NCI-H345 (cell line): ENCODE measurements at regions not wholly inside any gene's neighbourhood (a gene's known extent, or its start where the extent isn't known, plus 50 kb on each side); places are given as distances from the start of the nearest gene placed in this dataset.
"Not testable (repeated sequence)": the region's sequence is repeated elsewhere in the genome, so short reads cannot be mapped to it uniquely, and the experiment has no call there.

Experiments used
- DNase-seq: peaks from one replicate; lab custom pipeline; 2025; lab: John Stamatoyannopoulos, UW

DNA sequence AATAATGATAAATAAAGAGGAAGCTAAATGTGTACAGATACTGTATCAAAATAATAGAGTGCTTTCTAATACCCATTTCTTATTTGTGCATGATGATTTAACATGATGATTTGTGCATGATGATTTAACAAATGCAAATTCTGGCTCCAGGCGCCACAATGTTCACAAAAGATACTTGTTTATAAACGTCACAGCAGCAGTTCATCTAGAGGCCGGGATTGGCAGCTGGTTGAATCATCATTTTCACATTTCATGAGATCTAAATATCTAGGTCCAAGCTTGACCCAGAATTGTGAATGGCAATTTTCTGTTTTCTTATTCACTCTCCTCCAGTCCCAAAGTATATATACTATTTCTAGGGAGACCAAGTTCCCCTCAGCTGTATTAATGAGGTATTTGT is 322.0 kb downstream of the SUCLG1 start:
- DNase-seq: no peak

DNA sequence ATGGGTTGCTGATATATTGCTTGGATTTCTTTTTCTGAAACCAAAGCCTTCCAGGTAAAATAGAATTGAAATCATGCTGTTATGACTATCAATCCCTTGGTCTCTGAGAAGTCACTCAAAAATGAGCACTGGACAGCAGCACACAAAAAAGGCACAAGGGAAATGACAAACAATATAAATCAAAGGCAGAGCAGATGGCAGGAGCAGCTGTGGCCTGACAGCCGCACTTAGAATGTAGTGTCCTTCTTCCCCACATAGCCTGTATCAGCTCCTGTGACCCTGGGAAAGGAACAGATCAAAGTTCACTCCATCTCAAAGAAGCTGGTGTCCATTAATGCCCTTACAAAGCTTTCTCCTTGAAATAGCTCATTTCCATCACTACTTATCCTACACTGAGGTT is 326.7 kb downstream of the SUCLG1 start:
- DNase-seq: no peak

DNA sequence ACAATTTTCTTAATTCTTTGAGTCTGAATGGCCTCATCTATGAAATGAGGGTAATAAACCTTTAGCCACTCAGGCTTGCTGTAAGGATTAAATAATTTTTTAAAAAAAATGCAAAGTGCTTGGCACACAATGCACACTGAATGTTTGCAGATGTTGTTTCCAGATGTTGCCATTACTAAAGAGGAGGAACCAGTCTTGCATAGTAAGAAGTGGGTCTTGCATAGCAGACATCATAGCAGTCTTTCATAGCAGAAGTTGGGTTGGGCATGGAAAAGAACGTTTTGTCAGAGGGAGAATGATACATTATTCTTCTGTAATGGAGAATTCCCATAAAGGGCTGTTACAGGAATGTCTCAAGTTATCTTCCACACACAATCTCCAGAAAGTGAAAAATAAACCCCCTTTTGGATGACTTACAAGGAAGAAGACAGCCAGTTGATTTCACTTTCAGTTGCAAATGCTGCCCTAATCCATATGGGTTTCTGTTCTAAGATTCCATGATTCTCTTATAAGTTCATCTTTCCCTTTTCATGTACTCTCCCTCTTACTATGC is 327.7 kb downstream of the SUCLG1 start:
- no peak for DNase-seq

DNA sequence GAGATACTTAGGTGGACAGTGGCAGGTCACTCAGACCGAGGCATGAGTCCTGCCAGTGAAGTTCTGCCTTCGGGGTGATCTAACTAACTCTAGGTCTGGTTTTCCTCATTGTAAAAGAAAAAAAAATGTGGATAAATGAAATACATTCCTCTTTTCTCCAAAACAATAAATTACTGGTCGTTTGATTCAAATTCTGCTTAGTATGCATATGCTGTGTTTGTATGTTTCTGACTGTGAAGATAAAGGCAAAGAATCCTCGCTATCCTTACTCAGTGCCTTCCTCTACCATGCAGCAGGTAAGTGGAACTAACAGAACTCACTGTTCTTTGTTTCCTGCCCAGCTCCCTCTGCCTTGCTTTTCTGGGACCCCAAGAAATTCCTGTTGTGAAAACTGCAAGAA is 330.1 kb downstream of the SUCLG1 start:
- no peak for DNase-seq

DNA sequence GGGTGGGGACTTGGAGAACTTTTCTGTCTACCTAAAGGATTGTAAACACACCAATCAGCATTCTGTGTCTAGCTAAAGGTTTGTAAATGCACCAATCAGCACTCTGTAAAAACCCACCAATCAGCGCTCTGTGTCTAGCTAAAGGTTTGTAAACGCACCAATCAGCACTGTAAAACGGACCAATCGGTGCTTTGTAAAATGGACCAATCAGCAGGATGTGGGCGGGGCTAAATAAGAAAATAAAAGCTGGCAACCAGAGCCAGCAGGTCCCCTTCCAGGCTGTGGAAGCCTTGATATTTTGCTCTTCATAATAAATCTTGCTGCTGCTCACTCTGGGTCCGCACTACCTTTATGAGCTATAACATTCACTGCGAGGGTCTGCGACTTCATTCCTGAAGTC is 331.3 kb downstream of the SUCLG1 start:
- DNase-seq: not testable (repeated sequence)

DNA sequence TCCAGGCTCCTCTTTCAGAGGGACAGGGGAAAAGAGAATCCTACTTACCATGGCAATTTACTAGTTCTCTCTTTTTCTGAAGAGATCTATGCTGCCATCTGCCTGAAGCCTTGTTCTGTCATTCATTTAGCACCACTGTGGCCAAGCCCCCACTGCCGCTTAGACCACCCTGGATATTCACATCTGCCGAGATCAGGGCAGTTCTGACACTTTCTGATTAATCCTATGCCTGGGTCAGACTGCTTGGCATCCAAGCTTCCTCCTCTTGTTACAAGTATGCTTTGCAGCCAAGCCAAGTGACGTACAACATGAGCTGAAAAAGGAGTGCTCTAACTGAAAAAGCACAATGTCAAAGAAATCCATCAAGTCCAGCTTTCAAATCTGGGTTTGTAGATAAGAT is 332.6 kb downstream of the SUCLG1 start:
- no peak for DNase-seq

DNA sequence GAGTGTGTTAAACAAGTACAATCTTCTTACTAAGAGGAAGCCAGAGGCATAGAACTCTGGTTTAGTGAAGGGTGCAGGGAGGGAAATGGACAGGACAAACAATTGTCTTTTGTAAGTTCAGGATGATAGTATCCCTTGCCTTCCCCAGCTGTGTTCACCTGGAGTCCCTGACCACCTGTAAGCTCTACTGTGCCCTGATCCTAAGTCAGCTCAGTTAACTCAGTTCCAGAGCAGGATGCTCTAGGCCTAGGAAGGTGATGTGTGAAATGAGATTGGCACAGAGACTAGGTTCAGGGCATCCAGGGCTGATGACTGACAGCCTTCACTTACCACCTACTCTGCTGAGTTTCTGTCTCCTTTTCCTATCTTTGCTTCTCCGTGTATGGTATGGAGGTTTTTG is 333.0 kb downstream of the SUCLG1 start:
- DNase-seq: no peak

DNA sequence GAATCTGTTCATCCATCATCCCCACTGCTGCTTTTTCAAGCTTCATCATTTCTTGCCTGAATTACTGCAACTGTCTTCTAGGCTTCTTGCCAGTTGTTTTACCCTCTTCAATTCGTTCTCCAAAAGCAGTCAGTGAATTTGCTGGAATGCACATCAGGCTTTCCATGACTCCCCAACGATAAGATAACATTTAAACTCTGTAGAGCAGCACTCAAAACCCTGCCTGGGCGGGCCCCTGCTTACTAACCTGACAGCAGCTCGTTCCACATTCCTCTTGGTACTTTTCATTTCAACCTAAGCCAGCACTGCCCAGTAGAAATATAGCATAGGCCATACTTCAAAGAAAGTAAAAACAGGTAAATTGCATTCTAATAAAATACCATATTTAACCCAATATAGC is 342.9 kb downstream of the SUCLG1 start:
- no peak for DNase-seq

DNA sequence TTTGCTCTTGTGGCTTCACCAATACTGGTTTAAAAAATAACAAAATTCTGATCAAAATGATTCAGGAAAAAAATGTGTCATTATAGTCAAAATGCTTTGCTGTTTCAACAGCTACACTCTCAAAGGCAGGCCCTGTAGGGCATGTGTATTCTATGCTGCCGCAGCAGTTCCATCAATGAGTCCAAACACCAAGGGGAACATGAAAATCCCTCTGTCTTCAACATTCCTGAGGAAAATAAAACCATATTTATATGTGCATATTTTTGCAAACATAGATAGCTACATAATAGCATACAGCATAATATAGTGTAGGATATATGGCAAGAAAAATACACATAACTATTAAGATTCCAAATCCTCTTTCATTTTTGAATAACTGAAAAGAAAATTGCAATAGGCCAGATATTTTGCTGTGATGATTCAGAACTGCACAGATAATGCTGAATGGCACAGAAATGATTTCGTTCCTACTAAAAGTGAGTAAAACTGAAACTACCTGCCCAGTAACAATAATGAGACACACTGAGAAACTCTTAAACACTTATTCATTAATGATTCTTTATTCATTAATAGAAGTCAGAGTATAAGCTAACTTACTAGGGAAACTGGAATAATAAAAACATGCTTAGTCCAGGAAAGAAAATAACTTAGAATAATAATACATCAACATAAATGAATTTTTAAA is 343.8 kb downstream of the SUCLG1 start:
- DNase-seq: no peak

DNA sequence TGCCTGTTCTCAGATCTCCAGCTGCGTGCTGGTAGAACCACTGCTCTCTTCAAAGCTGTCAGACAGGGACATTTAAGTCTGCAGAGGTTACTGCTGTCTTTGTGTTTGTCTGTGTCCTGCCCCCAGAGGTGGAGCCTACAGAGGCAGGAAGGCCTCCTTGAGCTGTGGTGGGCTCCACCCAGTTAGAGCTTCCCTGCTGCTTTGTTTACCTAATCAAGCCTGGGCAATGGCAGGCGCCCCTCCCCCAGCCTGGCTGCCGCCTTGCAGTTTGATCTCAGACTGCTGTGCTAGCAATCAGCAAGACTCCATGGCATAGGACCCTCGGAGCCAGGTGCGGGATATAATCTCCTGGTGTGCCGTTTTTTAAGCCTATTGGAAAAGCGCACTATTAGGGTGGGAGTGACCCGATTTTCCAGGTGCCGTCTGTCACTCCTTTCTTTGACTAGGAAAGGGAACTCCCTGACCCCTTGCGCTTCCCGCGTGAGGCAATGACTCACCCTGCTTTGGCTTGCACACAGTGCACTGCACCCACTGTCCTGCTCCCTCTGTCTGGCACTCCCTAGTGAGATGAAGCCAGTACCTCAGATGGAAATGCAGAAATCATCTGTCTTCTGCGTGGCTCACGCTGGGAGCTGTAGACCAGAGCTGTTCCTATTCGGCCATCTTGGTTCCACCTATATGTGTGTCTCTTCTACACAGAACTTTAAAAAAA is 355.1 kb downstream of the SUCLG1 start:
- peak; percentile 28 for DNase-seq

DNA sequence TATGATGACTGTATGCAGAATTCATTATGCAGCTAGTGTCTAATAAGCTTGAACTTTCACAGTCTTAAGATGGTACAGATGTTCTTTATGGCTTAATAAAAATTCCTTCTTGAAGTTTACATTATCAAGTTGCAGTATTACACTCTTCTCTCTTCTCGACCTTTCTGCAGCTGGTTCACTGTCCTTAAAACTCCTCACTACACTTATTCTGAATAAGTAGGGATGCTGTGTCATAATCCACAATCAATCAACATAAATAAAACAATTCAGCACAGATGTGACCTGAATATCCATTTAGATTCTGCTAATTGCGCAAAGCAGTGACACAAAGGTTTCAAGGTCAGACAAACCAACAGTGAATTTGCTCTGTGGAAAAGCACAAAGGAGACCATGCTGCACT is 356.8 kb downstream of the SUCLG1 start:
- DNase-seq: no peak

DNA sequence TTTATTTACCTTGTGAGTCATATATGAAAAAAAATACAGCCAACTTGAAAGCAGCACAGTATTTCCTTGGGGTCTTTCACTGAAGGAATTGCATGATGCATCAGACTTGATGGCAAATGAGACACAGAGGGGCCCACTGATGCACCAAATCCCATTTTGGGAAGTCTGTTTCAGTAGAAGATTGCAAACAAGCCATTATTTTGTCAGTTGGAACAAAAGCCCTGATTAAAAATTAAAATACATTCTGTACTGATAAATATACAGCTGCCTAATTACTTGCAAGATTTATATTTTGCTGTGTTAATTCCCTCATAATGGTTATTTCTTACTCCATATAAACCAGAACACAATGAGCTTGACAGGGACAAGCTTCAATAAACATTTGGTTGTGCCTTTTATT is 370.4 kb downstream of the SUCLG1 start:
- DNase-seq: no peak

DNA sequence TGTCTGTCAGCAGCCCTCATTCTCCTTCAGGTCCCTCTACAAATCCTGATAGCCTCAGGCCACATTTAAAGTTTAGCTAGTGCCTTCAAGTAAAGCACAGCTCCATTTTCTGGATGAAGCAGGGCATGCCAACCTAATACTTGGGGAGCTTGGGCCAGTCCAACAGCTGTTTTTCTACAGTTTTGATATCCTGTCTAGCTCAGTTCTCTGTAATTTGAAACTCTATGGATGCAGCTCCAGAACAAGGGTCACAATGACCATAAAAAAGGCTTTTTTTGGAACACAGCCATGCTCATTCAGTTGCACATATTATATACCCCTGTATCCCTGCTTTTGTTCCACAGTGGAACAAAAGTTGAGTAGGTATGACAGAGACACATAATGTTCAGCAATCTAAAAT is 373.5 kb downstream of the SUCLG1 start:
- no peak for DNase-seq

DNA sequence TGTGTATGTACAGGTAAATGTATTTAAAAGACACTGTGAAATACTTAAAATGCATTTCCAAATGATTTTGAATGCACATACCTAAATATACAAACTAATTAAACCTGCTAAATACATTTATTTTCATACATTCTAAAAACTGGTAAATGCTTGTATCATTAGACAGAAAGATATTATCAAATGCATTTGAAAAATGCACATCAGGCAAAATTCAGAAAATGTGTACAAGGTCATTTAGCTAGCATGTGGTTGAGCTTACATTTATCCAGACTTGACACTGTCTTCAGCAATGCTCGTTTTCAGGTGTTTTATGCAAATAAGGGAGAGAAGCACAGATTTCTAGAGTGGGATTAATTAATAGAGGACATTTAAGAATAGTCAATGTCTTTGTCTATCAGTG is 374.2 kb downstream of the SUCLG1 start:
- DNase-seq: no peak

DNA sequence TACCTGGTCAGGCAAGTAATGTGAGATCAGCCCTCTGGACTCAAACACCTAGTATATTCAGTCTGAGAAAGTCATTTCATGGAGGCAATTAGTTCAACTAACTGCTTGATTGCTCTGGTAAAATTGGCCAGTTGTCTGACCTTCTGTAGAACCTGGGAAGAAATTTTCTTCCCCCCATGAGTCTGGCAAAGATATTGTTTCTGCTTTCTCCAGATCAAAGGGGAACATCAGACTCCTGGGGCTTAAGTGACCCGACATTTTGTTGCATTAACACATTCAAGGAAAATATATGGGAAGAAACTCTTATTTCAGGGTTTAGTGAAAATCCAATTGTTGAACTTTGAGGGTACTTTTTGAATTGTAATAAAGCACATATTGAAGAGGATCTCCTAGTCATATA is 375.1 kb downstream of the SUCLG1 start:
- no peak for DNase-seq

DNA sequence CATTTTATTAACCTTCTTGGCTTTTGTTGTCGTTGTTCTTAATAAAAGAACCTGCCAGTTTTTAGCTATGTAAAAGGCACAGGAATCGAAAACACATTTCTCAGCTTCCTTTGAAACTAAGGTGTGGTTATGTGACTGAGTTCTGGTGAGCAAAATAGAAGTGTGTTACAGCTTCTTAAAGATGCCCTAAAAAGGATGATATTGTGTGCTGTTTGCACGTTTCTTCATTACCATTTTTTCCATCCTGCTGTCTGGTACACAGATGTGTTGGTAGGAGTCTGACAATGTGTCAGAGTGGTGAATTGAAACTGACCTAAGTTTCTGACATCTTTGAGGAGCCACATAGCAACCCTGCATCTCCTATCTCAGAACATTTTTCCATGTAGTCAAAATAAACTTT is 380.6 kb downstream of the SUCLG1 start:
- DNase-seq: no peak

DNA sequence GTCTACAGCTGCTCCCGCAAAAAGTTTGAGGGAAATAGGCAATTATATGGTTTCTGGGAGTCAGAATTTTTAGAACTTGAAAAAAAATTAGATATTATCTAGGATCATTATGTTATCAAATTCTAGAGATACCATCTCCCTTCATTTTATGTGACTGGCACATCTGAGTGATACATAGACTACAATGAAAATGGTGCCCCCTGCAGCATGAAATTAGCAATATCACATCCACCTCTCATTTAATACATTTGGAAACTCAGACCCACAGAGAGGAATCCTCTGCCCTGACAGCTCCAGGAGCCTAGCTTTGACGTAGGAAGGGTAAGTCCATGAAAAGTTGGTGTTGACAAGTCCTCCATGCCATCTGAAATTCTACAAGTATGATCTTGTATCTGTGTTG is 381.6 kb downstream of the SUCLG1 start:
- peak; percentile 39 for DNase-seq

DNA sequence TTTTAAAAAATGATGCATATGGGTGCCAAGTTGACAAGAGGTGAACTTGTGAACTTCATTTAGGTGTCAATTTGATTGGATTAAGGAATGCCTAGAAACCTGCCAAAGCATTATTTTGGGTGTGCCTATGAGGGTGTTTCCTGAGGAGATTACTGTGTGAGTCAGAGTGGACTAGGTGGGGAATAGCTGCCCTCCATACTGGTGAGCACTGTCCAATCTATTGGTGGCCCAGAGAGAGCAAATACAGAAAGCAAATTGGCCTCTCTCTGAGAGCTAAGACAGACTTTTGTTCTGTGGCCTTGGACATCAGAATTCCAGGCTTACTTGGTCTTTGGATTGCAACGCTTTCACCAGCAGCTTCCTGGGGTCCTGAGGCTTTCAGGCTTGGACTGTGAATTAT is 388.0 kb downstream of the SUCLG1 start:
- no peak for DNase-seq

DNA sequence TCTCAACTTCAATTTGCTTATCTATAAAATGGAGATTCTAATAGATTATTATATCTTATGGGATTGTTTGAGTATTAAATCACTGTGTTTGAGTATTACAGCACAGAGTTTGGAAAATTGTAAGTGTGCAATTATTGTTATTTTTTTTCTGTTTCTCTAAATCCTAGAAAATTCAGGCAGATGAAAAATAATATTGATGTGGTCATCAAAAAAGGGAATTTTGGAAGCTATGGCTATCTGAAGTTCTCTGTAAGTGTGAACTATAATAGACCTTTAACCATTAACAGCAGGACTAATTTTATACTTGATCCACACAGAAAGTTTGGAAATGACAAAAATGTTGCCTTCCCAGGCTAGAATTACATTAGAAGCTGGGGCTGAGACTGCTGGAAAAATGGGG is 393.2 kb downstream of the SUCLG1 start:
- no peak for DNase-seq

DNA sequence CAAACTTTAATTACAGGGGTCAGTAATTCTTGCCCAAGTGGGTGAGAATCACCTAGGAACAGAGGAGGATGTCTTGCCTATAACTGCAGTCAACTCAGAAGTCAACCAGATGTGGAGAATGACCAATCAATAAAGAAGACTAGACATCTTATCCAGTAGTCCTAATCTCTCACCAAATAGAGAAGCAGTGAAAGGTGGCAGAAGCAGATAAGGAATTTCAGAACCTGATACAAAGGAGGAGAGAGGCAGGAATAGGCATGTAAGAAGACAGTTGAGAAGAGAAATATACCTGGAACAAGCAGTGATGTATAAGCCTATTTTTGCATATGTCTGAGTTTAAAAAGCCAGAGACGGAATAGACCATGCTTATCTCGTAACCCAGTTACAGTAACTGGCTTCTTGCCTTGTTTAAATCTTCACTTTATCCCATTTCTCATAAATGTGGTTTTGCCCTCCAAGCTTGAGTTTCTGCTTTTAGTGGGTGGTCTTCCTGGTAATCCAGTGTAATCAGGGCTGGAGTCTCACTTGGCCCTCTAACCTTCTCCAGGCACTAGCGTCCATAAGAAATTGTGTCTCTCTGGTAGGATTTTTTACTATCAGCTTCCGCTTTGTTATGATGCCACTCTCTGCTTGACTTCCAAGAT is 401.0 kb downstream of the SUCLG1 start:
- DNase-seq: no peak

DNA sequence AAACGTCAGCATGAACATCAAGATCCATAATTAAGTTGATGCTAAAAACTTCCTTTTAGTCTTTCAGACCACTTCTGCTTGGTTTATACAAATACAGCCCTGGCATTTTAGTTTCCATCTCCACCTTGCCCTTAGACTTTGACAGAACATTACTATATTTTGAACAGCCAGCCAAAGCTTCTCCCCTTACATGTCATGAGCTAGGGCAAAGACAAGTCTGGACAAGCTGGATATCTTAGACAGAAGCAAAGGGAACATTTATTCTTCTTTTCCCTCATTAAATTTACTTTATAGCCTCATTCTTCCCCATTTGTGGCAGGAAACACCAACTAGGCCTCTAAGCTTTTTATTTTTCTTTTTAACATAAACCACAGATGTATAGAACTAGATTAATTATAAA is 403.3 kb downstream of the SUCLG1 start:
- no peak for DNase-seq

DNA sequence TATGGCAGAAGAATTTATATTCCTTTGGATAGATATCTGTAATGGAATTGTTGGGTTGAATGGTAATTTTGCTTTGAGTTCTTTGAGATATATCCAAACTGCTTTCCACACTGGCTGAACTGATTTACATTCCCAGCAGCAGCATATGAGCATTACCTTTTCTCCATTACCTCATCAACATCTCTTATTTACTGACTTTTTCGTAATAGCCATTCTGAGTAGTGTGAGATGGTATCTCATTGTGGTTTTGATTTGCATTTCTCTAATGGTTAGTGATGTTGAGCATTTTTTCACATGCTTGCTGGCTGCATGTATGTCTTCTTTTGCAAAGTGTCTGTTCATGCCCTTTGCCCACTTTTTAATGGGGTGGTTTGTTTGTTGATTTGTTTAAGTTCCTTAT is 404.5 kb downstream of the SUCLG1 start:
- not testable (repeated sequence) for DNase-seq

DNA sequence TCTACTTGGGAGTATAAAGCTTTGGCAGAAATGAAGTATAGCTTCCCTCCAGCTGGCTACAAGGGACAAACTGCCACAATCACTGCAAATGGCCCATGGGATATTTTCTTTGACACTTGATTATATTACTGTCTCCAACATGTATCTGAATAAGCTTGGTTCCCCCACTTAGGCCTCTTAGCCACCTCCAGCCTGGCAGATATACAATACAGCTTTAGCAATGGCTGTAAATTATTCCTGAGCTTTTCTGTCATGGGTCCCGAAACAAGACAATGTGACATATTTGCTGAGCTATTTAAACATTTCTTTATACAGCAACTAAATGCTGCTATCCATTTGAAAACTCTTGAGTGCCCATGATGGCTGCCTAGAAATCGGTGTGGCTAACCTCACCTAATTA is 406.2 kb downstream of the SUCLG1 start:
- peak; percentile 90 for DNase-seq
